ENCODE measurements at regions not wholly inside any gene's neighbourhood (a gene's known extent, or its start where the extent isn't known, plus 50 kb on each side); places are given as distances from the start of the nearest gene placed in this dataset.
A peak's percentile ranks its signal among the peaks of the same experiment; 100 is the strongest.

GRCh38 chr14:32009221-32009975, 67.7 kb upstream of the ARHGAP5 start:
- TF ChIP-seq CTCF (IDR thresholded peaks at IDR 0.05; ENCODE audit: unreplicated experiment), result no peak
- ChIA-PET CTCF (interaction anchor here (0.7 kb wide), 1 partner anchor 15 kb away, joined by 5 read pairs; no protein-coding TSS in a partner anchor), POLR2A (interaction anchor here (0.6 to 5.4 kb wide), 8 partner anchors 9 to 77 kb away, joined by 3 to 84 read pairs (median 3); no protein-coding TSS in a partner anchor)
- BruUV-seq (replicated peaks), result no TSS peak
- intact Hi-C loops (cut with micrococcal nuclease), result no loop called here
- H3K4me1 Mint-ChIP-seq (ENCODE audit: insufficient read depth, unreplicated experiment), result peaks cover 46% of the 10 kb centered on the region
- H3K4me3 Mint-ChIP-seq (ENCODE audit: unreplicated experiment), result no peak overlapping the region
- peak overlapping the region; percentile 62 for H3K27ac Mint-ChIP-seq (ENCODE audit: low read depth, unreplicated experiment)
- H3K27me3 Mint-ChIP-seq (ENCODE audit: insufficient read depth, unreplicated experiment), result no peaks in the 10 kb centered on the region
- no peaks in the 10 kb centered on the region for H3K36me3 Mint-ChIP-seq (ENCODE audit: insufficient read depth, unreplicated experiment)
- no peak for DNase-seq (ENCODE audit: unreplicated experiment)
- H3K9me3 Mint-ChIP-seq (ENCODE audit: unreplicated experiment), result no peaks in the 10 kb centered on the region

- H3K27ac Mint-ChIP-seq (ENCODE audit: low read depth, unreplicated experiment), result peak overlapping the region; percentile 62
- intact Hi-C loops (cut with micrococcal nuclease), result no loop called here
- no peaks in the 10 kb centered on the region for H3K9me3 Mint-ChIP-seq (ENCODE audit: unreplicated experiment)
- H3K4me1 Mint-ChIP-seq (ENCODE audit: insufficient read depth, unreplicated experiment), result peaks cover 40% of the 10 kb centered on the region
- CTCF ChIA-PET, result interaction anchor here (0.7 to 1.6 kb wide), 4 partner anchors 11 to 103 kb away, joined by 3 to 6 read pairs (median 4); no protein-coding TSS in a partner anchor
- DNase-seq (ENCODE audit: unreplicated experiment), result no peak
- POLR2A ChIA-PET, result interaction anchor here (0.6 to 5.4 kb wide), 17 partner anchors 11 to 169 kb away, joined by 3 to 84 read pairs (median 6); partner anchors contain the start of gene ARHGAP5
- TF ChIP-seq CTCF (IDR thresholded peaks at IDR 0.05; ENCODE audit: unreplicated experiment), result no peak
- no peaks in the 10 kb centered on the region for H3K27me3 Mint-ChIP-seq (ENCODE audit: insufficient read depth, unreplicated experiment)
- no peaks in the 10 kb centered on the region for H3K36me3 Mint-ChIP-seq (ENCODE audit: insufficient read depth, unreplicated experiment)
- H3K4me3 Mint-ChIP-seq (ENCODE audit: unreplicated experiment), result no peak overlapping the region
- no TSS peak for BruUV-seq (replicated peaks)
Observed at GRCh38 chr14:32009976-32010581, 67.0 kb upstream of the ARHGAP5 start.

- Mint-ChIP-seq H3K4me3 (ENCODE audit: unreplicated experiment) (no peak overlapping the region), H3K36me3 (ENCODE audit: insufficient read depth, unreplicated experiment) (no peaks in the 10 kb centered on the region), H3K27ac (ENCODE audit: low read depth, unreplicated experiment) (peak overlapping the region; percentile 62), H3K27me3 (ENCODE audit: insufficient read depth, unreplicated experiment) (no peaks in the 10 kb centered on the region), H3K9me3 (ENCODE audit: unreplicated experiment) (no peaks in the 10 kb centered on the region), H3K4me1 (ENCODE audit: insufficient read depth, unreplicated experiment) (peaks cover 35% of the 10 kb centered on the region)
- CTCF ChIA-PET, result interaction anchor here (0.7 to 1.6 kb wide), 8 partner anchors 12 to 1740 kb away, joined by 3 to 6 read pairs (median 3); no protein-coding TSS in a partner anchor
- POLR2A ChIA-PET, result interaction anchor here (0.6 to 5.4 kb wide), 22 partner anchors 11 to 553 kb away, joined by 3 to 84 read pairs (median 6); partner anchors contain the start of genes ARHGAP5 and DTD2
- intact Hi-C loops (cut with micrococcal nuclease), result no loop called here
- TF ChIP-seq CTCF (IDR thresholded peaks at IDR 0.05; ENCODE audit: unreplicated experiment), result no peak
- no TSS peak for BruUV-seq (replicated peaks)
- peak; percentile 71 for DNase-seq (ENCODE audit: unreplicated experiment)
Observed at GRCh38 chr14:32010604-32011125, 66.4 kb upstream of the ARHGAP5 start.

- intact Hi-C loops (cut with micrococcal nuclease), result no loop called here
- DNase-seq (ENCODE audit: unreplicated experiment), result no peak
- peak overlapping the region; percentile 62 for H3K27ac Mint-ChIP-seq (ENCODE audit: low read depth, unreplicated experiment)
- no TSS peak for BruUV-seq (replicated peaks)
- H3K4me1 Mint-ChIP-seq (ENCODE audit: insufficient read depth, unreplicated experiment), result peaks cover 35% of the 10 kb centered on the region
- no peaks in the 10 kb centered on the region for H3K27me3 Mint-ChIP-seq (ENCODE audit: insufficient read depth, unreplicated experiment)
- CTCF ChIA-PET, result interaction anchor here (0.5 to 1.6 kb wide), 7 partner anchors 12 to 1741 kb away, joined by 3 to 6 read pairs (median 3); no protein-coding TSS in a partner anchor
- H3K4me3 Mint-ChIP-seq (ENCODE audit: unreplicated experiment), result no peak overlapping the region
- POLR2A ChIA-PET, result interaction anchor here (0.7 to 5.4 kb wide), 23 partner anchors 11 to 553 kb away, joined by 3 to 84 read pairs (median 6); partner anchors contain the start of genes ARHGAP5 and DTD2
- no peaks in the 10 kb centered on the region for H3K36me3 Mint-ChIP-seq (ENCODE audit: insufficient read depth, unreplicated experiment)
- TF ChIP-seq CTCF (IDR thresholded peaks at IDR 0.05; ENCODE audit: unreplicated experiment), result no peak
- H3K9me3 Mint-ChIP-seq (ENCODE audit: unreplicated experiment), result no peaks in the 10 kb centered on the region
Observed at GRCh38 chr14:32011225-32011624, 65.9 kb upstream of the ARHGAP5 start.

Data from MCF 10A (cell line).